NCI-H1417 treated with DMSO at 0.1 percent for 48 hours (cell line): ENCODE measurements at regions not wholly inside any gene's neighbourhood (a gene's known extent, or its start where the extent isn't known, plus 50 kb on each side); places are given as distances from the start of the nearest gene placed in this dataset.
"Not testable (repeated sequence)": the region's sequence is repeated elsewhere in the genome, so short reads cannot be mapped to it uniquely, and the experiment has no call there.

ENCODE experiments used
- DNase-seq: peaks from one replicate; lab custom pipeline; 2025; lab: John Stamatoyannopoulos, UW

GRCh38 chr5:117431091-117431490 lies 856.5 kb upstream of the SEMA6A start:
- no peak for DNase-seq

- no peak for DNase-seq
These were observed 850.5 kb upstream of the SEMA6A start for GRCh38 chr5:117425163-117425562.

GRCh38 chr5:117424559-117424958 lies 849.9 kb upstream of the SEMA6A start:
- no peak for DNase-seq

DNA sequence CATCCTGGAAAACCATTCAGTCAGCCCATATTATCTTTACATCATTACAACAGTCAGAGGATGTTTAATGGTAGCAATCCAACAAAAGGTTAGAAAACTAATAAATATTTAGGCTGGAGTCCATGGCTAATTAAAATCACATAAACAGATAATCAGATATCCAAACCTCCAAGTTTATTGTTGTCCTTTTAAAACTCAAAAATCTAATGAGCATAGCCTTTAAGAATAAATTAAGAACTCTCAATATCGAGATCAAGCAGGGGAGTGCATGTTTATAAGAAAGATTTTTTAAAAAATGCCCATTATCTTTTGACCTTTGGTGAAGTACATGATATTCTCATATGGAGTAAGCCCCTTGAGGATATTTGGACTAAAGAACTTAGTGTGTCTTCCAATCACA lies 842.9 kb upstream of the SEMA6A start:
- no peak for DNase-seq

GRCh38 chr5:117414926-117415325 lies 840.3 kb upstream of the SEMA6A start:
- no peak for DNase-seq

- DNase-seq = no peak
These were observed 837.1 kb upstream of the SEMA6A start for GRCh38 chr5:117411701-117412100.

GRCh38 chr5:117405197-117405596 lies 830.6 kb upstream of the SEMA6A start:
- no peak for DNase-seq

GRCh38 chr5:117394506-117395157 lies 820.0 kb upstream of the SEMA6A start:
- no peak for DNase-seq

DNA sequence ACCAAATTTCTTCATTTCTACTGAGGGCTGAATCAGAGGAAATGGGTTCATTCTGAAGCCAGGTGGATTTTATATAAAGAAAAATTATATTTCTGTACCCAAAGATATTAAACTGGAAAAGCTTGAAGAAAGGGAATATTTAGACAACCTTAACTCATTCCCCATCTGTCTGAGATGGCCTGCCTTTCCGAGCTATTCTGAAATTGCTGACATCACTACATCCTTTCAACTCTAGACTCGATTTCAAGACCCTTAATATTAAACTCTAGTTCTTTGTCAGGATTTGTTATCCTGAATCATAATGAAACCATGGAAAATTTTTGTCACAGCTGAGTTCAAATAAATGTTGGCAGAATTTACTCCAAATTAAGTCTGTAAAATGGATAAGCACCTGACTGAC lies 818.5 kb upstream of the SEMA6A start:
- no peak for DNase-seq

GRCh38 chr5:117380316-117380715 lies 805.7 kb upstream of the SEMA6A start:
- DNase-seq = no peak

DNA sequence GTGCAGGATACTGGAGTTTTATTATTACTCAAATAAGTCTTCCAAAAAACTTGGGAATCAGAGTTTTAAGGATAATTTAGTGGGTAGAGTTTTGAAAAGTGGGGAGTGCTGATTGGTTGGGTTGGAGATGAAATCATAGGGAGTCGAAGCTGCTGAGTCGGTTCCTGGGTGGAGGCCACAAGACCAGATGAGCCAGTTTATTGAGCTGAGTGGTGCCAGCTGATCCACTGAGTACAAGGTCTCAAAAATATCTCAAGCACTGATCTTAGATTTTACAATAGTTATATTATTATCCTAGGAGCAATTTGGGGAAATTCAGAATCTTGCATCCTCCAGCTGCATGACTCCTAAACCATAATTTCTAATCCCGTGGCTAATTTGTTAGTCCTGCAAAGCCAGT lies 804.9 kb upstream of the SEMA6A start:
- no peak for DNase-seq

- DNase-seq = no peak
These were observed 802.1 kb upstream of the SEMA6A start for GRCh38 chr5:117376748-117377147.

- DNase-seq = no peak
These were observed 785.3 kb upstream of the SEMA6A start for GRCh38 chr5:117359895-117360294.

DNA sequence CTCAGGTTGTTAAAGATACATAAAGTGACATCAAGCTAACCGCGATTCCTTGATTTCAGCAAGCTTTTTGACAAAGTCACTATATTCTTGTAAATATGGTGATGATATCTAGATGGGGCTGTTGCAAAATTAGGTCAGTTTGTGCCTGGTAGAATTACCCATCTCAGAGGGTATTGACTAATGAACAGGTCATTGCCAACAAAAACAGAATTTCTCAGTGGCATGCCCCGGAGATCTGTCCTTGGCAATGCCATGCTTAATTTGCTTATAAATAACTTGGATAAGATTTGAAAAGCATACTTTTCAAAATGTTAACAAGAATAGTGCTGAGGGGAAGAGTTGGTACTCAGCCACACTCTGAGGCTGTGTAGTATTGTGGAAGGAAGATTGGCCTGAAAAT lies 783.3 kb upstream of the SEMA6A start:
- DNase-seq = no peak

GRCh38 chr5:117347280-117347679 lies 772.7 kb upstream of the SEMA6A start:
- no peak for DNase-seq

DNA sequence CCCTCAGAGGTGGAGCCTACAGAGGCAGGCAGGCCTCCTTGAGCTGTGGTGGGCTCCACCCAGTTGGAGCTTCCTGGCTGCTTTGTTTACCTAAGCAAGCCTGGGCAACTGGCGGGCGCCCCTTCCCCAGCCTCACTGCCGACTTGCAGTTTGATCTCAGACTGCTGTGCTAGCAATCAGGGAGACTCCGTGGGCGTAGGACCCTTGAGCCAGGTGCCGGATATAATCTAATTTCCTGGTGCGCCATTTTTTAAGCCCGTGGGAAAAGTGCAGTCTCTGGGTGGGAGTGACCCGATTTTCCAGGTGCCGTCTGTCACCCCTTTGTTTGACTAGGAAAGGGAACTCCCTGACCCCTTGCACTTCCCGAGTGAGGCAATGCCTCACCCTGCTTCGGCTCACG lies 769.1 kb upstream of the SEMA6A start:
- DNase-seq = not testable (repeated sequence)

DNA sequence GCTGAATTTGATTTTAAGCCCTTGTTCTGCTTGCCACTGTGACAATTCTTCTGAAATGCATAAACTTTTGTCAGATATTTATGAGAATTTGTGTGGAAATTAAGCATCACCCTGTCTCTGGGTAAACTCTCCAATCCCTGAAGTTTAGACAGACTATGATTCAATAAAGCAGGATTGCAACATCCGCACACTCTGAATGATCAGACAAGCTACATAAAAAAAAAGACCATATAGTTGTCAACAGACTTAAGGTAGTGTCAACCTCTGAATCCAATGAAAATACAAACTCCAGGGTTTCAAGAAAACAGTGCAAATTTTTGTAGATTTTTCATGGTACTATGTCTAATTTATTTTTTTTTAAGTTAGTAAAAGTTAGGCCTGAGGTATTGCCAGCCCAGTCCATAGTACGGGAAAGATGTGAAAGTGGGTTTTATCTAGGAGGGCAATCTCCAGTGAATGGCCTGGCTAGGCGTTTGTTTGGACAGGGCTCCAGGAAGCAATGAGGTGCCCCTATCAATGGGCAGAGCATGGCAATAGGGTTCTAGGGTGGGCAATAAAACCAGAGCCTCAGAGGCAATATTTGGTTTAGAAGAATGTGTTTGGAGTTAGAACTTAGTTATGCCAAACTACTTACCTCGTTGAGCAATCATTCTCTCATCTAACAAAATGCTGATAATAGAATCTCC lies 762.6 kb upstream of the SEMA6A start:
- DNase-seq = no peak

- no peak for DNase-seq
These were observed 761.6 kb upstream of the SEMA6A start for GRCh38 chr5:117336208-117336607.

DNA sequence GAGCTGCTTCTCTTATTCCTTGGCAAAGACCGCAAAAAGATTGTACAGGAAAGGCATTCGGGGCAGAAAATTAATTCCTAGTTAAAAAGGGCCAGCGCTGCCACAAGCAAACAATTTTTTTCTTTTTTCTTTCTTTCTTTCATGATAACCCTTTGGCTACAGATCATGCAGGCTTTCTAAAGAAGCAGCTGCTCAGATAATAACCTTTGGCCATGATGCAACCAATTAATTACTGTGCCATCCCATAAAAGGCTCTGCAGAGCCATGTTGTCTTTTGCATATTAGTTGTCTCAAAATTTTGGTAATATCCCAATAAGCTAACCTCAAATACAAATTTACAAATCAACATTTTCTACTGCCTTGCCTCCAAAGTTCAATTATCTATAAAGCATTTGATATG lies 758.4 kb upstream of the SEMA6A start:
- no peak for DNase-seq

GRCh38 chr5:117332341-117332740 lies 757.7 kb upstream of the SEMA6A start:
- no peak for DNase-seq

- DNase-seq = no peak
These were observed 752.9 kb upstream of the SEMA6A start for GRCh38 chr5:117327511-117327910.

DNA sequence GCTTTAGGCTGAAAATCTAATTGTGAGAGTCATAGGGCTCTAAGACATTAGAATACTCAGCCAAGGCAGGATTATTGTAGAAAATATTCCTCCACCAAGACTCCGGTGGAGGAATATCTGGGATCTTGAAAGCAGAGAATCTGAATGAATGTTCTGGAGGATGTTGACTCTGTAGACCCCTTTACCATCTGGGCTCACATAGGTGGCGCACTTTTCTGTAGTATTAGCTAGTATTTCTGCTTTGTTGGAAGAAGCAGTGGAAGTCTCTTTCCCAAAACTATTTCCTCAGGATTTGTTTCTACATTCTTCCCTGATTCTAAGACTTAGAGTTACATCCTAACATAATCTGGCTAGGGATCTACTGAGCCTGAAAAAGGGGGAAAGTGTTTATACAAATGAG lies 752.4 kb upstream of the SEMA6A start:
- no peak for DNase-seq

- DNase-seq = no peak
These were observed 743.9 kb upstream of the SEMA6A start for GRCh38 chr5:117318528-117318927.

- no peak for DNase-seq
These were observed 740.5 kb upstream of the SEMA6A start for GRCh38 chr5:117315170-117315569.
